GM12878 (cell line): ENCODE measurements at regions not wholly inside any gene's neighbourhood (a gene's known extent, or its start where the extent isn't known, plus 50 kb on each side); places are given as distances from the start of the nearest gene placed in this dataset.

ENCODE experiments used
- ATAC-seq: fragments of 200-7000 bp; cut with Tn5 transposase; 3 replicates; pipeline ENCODE4 v1.9.1; 2020; ENCODE audit warnings: mild to moderate bottlenecking, moderate library complexity
- BruUV-seq: library from RNA; stranded (reverse); fragments of 400-500 nt; replicated peaks from 2 replicates; lab custom pipeline; 2021; lab: Mats Ljungman, UMichigan
- CTCF ChIA-PET: fragments of 300-600 bp; sonication (Branson Sonifier 250); formaldehyde crosslinking; extraction: SDS; loops from one replicate; lab custom pipeline; 2021; ENCODE audit warnings: inconsistent platforms; lab: Yijun Ruan, JAX
- POLR2A ChIA-PET: fragments of 350-600 bp; formaldehyde crosslinking; extraction: SDS; loops from one replicate; lab custom pipeline; 2021; ENCODE audit warnings: inconsistent platforms; lab: Charles Lee
- RAD21 ChIA-PET: fragments of 300-600 bp; sonication (Branson Sonifier 250); formaldehyde crosslinking; loops from one replicate; lab custom pipeline; 2023; ENCODE audit warnings: antibody characterized with exemption; ENCODE audit not compliant: unreplicated experiment; lab: Charles Lee
- SMC1A ChIA-PET: fragments of 300-600 bp; sonication (Branson Sonifier 250); formaldehyde crosslinking; loops from one replicate; lab custom pipeline; 2023; ENCODE audit not compliant: unreplicated experiment, uncharacterized antibody; lab: Charles Lee
- DNase-seq: peaks from one replicate; pipeline ENCODE4 v3.0.0-alpha.2; 2011; ENCODE audit warnings: low read depth, low spot score
- FAIRE-seq: peaks from 3 replicates; lab custom pipeline; 2011; peaks lifted over from hg19 to GRCh38; lab: Jason Lieb, UNC
- H2AFZ ChIP-seq: 2 replicates; pipeline ENCODE4 v1.6.0; 2011; ENCODE audit warnings: low read depth, low read length, control low read depth; ENCODE audit not compliant: control insufficient read depth
- H3K27ac ChIP-seq: 2 replicates; pipeline ENCODE4 v1.5.1; 2011; ENCODE audit warnings: control low read depth; ENCODE audit not compliant: control insufficient read depth, insufficient read depth
- H3K27me3 ChIP-seq, 2 experiments: replicated peaks in 1 of 2; 2 replicates each; pipeline versions ENCODE4 v1.6.0 to v1.6.1; 2011; ENCODE audit warnings: low read length in 1 of 2; ENCODE audit not compliant: control insufficient read depth in 2 of 2, insufficient read depth in 2 of 2
- H3K36me3 ChIP-seq, 2 experiments: 2 replicates each; pipeline ENCODE4 v1.5.1; 2011; ENCODE audit warnings: low read length in 1 of 2; ENCODE audit not compliant: control insufficient read depth in 2 of 2, insufficient read depth in 2 of 2
- H3K4me1 ChIP-seq: 2 replicates; pipeline ENCODE4 v1.6.1; 2011; ENCODE audit warnings: mild to moderate bottlenecking, low read length, moderate library complexity, mixed read lengths; ENCODE audit not compliant: control insufficient read depth, insufficient read depth
- H3K4me2 ChIP-seq: 2 replicates; pipeline ENCODE4 v1.6.0; 2011; ENCODE audit warnings: control low read depth; ENCODE audit not compliant: control insufficient read depth, insufficient read depth
- H3K4me3 ChIP-seq: fragments of 200-600 bp; sonication (generic); 2 replicates; pipeline ENCODE4 v1.5.1; 2016
- H3K79me2 ChIP-seq: 2 replicates; pipeline ENCODE4 v1.6.0; 2011; ENCODE audit warnings: low read length; ENCODE audit not compliant: control insufficient read depth, insufficient read depth
- H3K9ac ChIP-seq: 2 replicates; pipeline ENCODE4 v1.8.0; 2011; ENCODE audit warnings: low read length, control low read depth, mixed read lengths; ENCODE audit not compliant: control insufficient read depth, insufficient read depth
- H3K9me3 ChIP-seq: replicated peaks from 3 replicates; pipeline ENCODE4 v1.5.1; 2011; ENCODE audit warnings: mild to moderate bottlenecking, low read length; ENCODE audit not compliant: control insufficient read depth, insufficient read depth
- H4K20me1 ChIP-seq: 2 replicates; pipeline ENCODE4 v1.6.0; 2011; ENCODE audit not compliant: control insufficient read depth, insufficient read depth
- NFYA ChIP-seq: IDR thresholded peaks from 2 replicates; pipeline ENCODE4 v1.6.1; 2011; ENCODE audit warnings: low read depth, mild to moderate bottlenecking, low read length, improper control_type of control experiment, borderline replicate concordance
- NRF1 ChIP-seq: conservative IDR thresholded peaks from 2 replicates; pipeline ENCODE4 v1.6.1; 2011; ENCODE audit warnings: mild to moderate bottlenecking, low read depth, low read length, improper control_type of control experiment
- PAX8 ChIP-seq: fragments of 450-650 bp; IDR thresholded peaks from 2 replicates; pipeline ENCODE4 v1.6.1; 2017; ENCODE audit warnings: mild to moderate bottlenecking, moderate library complexity
- SP1 ChIP-seq: IDR thresholded peaks from one replicate; pipeline ENCODE4 v1.6.1; 2011; ENCODE audit warnings: low read depth, low read length
- SREBF1 ChIP-seq: IDR thresholded peaks from 2 replicates; pipeline ENCODE4 v1.6.1; 2012; ENCODE audit warnings: mild to moderate bottlenecking, low read length
- WGBS: methylation state at CpG from one replicate; pipeline ENCODE4 v1.1.6; 2016; ENCODE audit warnings: low lambda C conversion rate; ENCODE audit not compliant: insufficient replicate concordance, insufficient coverage; ENCODE audit errors: missing lambda C conversion rate; 5-methylcytosine and 5-hydroxymethylcytosine counted together
- in situ Hi-C: fragments of 300-500 bp; cut with MboI; formaldehyde crosslinking; loops from 9 replicates; pipeline ENCODE4 v1.14.3; 2018; ENCODE audit warnings: mixed read lengths
- intact Hi-C: fragments of 100-400 bp; cut with micrococcal nuclease; formaldehyde crosslinking; loops from one replicate; pipeline ENCODE4 v1.14.2; 2022; ENCODE audit not compliant: unreplicated experiment
- TF ChIP-seq, protein P1 (sequence below): fragments of 450-650 bp; IDR thresholded peaks from 2 replicates; pipeline ENCODE4 v1.6.1; 2018; ENCODE audit warnings: mild to moderate bottlenecking, low read depth, moderate library complexity; ENCODE audit not compliant: partially characterized antibody
- TF ChIP-seq, protein P2 (sequence below): fragments of 450-650 bp; IDR thresholded peaks from 2 replicates; pipeline ENCODE4 v1.6.1; 2017; ENCODE audit warnings: antibody characterized with exemption, mild to moderate bottlenecking, moderate library complexity
- TF ChIP-seq, protein P3 (sequence below): fragments of 450-650 bp; IDR thresholded peaks from 2 replicates; pipeline ENCODE4 v1.6.1; 2017; ENCODE audit warnings: borderline replicate concordance

DNA sequence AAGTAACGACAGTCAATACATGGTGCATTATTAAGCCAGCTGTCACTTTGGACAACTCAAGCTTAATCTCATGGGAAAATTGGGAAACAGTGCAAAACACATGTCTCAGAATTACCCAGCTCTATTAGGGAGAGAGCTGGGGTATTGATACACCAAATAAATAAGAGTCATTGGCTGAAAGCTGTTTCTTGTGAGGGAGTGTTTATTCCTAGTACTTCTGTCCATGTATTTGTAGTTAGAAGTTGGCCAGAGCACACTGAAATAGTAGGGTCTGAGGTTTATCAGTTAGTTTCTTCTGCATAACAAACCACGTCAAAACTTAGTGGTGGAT is 192.0 kb upstream of the RALGAPA2 start:
- intact Hi-C loops: no loop called here
- no peak overlapping the region for H3K9ac ChIP-seq
- no peaks in the 10 kb centered on the region for H3K79me2 ChIP-seq
- FAIRE-seq (no peak), DNase-seq (no peak), ATAC-seq (no peak)
- RAD21 ChIA-PET: no interaction called here
- H3K4me1 ChIP-seq: no peaks in the 10 kb centered on the region
- no peaks in the 10 kb centered on the region for H4K20me1 ChIP-seq
- SMC1A ChIA-PET: no interaction called here
- no peaks in the 10 kb centered on the region for H3K36me3 ChIP-seq
- no peaks in the 10 kb centered on the region for H3K9me3 ChIP-seq
- H3K27me3 ChIP-seq: no peaks in the 10 kb centered on the region; a peak in 1 of 4 replicates
- WGBS: 29% methylated on average over 2 of the region's 2 CpGs
- in situ Hi-C loops: no loop called here
- H3K4me2 ChIP-seq: no peak overlapping the region
- POLR2A ChIA-PET: no interaction called here
- H3K4me3 ChIP-seq: no peak overlapping the region
- CTCF ChIA-PET: interaction anchor here (0.7 kb wide), 1 partner anchor 9 kb away, joined by 3 read pairs; no protein-coding TSS in a partner anchor
- no peak overlapping the region for H3K27ac ChIP-seq
- BruUV-seq: no TSS peak
- H2AFZ ChIP-seq: no peak overlapping the region
- TF ChIP-seq PAX8: no peak
- TF ChIP-seq, protein P1, sequence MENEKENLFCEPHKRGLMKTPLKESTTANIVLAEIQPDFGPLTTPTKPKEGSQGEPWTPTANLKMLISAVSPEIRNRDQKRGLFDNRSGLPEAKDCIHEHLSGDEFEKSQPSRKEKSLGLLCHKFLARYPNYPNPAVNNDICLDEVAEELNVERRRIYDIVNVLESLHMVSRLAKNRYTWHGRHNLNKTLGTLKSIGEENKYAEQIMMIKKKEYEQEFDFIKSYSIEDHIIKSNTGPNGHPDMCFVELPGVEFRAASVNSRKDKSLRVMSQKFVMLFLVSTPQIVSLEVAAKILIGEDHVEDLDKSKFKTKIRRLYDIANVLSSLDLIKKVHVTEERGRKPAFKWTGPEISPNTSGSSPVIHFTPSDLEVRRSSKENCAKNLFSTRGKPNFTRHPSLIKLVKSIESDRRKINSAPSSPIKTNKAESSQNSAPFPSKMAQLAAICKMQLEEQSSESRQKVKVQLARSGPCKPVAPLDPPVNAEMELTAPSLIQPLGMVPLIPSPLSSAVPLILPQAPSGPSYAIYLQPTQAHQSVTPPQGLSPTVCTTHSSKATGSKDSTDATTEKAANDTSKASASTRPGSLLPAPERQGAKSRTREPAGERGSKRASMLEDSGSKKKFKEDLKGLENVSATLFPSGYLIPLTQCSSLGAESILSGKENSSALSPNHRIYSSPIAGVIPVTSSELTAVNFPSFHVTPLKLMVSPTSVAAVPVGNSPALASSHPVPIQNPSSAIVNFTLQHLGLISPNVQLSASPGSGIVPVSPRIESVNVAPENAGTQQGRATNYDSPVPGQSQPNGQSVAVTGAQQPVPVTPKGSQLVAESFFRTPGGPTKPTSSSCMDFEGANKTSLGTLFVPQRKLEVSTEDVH: no peak
- no peak for TF ChIP-seq NRF1
- no peak for TF ChIP-seq NFYA
- no peak for TF ChIP-seq SREBF1
- TF ChIP-seq, protein P2, sequence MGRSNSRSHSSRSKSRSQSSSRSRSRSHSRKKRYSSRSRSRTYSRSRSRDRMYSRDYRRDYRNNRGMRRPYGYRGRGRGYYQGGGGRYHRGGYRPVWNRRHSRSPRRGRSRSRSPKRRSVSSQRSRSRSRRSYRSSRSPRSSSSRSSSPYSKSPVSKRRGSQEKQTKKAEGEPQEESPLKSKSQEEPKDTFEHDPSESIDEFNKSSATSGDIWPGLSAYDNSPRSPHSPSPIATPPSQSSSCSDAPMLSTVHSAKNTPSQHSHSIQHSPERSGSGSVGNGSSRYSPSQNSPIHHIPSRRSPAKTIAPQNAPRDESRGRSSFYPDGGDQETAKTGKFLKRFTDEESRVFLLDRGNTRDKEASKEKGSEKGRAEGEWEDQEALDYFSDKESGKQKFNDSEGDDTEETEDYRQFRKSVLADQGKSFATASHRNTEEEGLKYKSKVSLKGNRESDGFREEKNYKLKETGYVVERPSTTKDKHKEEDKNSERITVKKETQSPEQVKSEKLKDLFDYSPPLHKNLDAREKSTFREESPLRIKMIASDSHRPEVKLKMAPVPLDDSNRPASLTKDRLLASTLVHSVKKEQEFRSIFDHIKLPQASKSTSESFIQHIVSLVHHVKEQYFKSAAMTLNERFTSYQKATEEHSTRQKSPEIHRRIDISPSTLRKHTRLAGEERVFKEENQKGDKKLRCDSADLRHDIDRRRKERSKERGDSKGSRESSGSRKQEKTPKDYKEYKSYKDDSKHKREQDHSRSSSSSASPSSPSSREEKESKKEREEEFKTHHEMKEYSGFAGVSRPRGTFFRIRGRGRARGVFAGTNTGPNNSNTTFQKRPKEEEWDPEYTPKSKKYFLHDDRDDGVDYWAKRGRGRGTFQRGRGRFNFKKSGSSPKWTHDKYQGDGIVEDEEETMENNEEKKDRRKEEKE: no peak
- TF ChIP-seq, protein P3, sequence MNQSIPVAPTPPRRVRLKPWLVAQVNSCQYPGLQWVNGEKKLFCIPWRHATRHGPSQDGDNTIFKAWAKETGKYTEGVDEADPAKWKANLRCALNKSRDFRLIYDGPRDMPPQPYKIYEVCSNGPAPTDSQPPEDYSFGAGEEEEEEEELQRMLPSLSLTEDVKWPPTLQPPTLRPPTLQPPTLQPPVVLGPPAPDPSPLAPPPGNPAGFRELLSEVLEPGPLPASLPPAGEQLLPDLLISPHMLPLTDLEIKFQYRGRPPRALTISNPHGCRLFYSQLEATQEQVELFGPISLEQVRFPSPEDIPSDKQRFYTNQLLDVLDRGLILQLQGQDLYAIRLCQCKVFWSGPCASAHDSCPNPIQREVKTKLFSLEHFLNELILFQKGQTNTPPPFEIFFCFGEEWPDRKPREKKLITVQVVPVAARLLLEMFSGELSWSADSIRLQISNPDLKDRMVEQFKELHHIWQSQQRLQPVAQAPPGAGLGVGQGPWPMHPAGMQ: no peak
- no peak for TF ChIP-seq SP1
